OCI-LY1 (cell line): ENCODE measurements at regions not wholly inside any gene's neighbourhood (a gene's known extent, or its start where the extent isn't known, plus 50 kb on each side); places are given as distances from the start of the nearest gene placed in this dataset.

Source experiments
- EZH2 ChIP-seq: fragments of 200-600 bp; sonication (generic), shearing (Covaris generic); IDR thresholded peaks from 2 replicates; pipeline ENCODE4 v1.8.0; 2017; ENCODE audit warnings: borderline replicate concordance, mixed run types, mild to moderate bottlenecking, antibody characterized with exemption, low read length, moderate library complexity, mixed read lengths
- TF ChIP-seq, protein P1 (sequence below): fragments of 200-600 bp; sonication (generic), shearing (Covaris generic); IDR thresholded peaks from 2 replicates; pipeline ENCODE4 v1.5.1; 2017; ENCODE audit warnings: mild to moderate bottlenecking, antibody characterized with exemption, low read length, moderate library complexity, mixed read lengths

- TF ChIP-seq, protein P1, sequence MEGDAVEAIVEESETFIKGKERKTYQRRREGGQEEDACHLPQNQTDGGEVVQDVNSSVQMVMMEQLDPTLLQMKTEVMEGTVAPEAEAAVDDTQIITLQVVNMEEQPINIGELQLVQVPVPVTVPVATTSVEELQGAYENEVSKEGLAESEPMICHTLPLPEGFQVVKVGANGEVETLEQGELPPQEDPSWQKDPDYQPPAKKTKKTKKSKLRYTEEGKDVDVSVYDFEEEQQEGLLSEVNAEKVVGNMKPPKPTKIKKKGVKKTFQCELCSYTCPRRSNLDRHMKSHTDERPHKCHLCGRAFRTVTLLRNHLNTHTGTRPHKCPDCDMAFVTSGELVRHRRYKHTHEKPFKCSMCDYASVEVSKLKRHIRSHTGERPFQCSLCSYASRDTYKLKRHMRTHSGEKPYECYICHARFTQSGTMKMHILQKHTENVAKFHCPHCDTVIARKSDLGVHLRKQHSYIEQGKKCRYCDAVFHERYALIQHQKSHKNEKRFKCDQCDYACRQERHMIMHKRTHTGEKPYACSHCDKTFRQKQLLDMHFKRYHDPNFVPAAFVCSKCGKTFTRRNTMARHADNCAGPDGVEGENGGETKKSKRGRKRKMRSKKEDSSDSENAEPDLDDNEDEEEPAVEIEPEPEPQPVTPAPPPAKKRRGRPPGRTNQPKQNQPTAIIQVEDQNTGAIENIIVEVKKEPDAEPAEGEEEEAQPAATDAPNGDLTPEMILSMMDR, result no peak
- TF ChIP-seq EZH2, result no peak
Measured at GRCh38 chr16:79668502-79668901, 68.0 kb upstream of the MAF start.
